ENCODE measurements at regions not wholly inside any gene's neighbourhood (a gene's known extent, or its start where the extent isn't known, plus 50 kb on each side); places are given as distances from the start of the nearest gene placed in this dataset.

GRCh38 chr2:18284331-18284730 lies 276.1 kb downstream of the RDH14 start:
- H2BK15ac ChIP-seq (ENCODE audit: low read length), result no peak overlapping the region
- H3K4me2 ChIP-seq (ENCODE audit: insufficient read depth in 1 of 2, low read depth in 2 of 2, low read length in 2 of 2), result no peak overlapping the region
- no peak overlapping the region for H3K9ac ChIP-seq (replicated peaks in 1 of 4; ENCODE audit: extremely low read depth in 1 of 4, low read depth in 3 of 4, low read length in 3 of 4)
- no peaks in the 10 kb centered on the region for H3K79me2 ChIP-seq (ENCODE audit: control insufficient read depth in 1 of 2, insufficient read depth in 2 of 2, low read length in 2 of 2)
- H2BK20ac ChIP-seq (ENCODE audit: low read length), result no peak overlapping the region
- no peak overlapping the region for H4K5ac ChIP-seq (ENCODE audit: insufficient read length, low read depth, low read length)
- no peaks in the 10 kb centered on the region for H3K9me3 ChIP-seq (ENCODE audit: insufficient read depth in 2 of 2, low read depth in 1 of 2, low read length in 1 of 2)
- no peak overlapping the region for H2BK120ac ChIP-seq (replicated peaks; ENCODE audit: low read depth, low read length)
- FAIRE-seq, result no peak
- no peak overlapping the region for H3K18ac ChIP-seq (ENCODE audit: extremely low read depth, low read length)
- no peak overlapping the region for H2AK5ac ChIP-seq (ENCODE audit: low read depth, low read length)
- no peak for DNase-seq (ENCODE audit: low read depth in 1 of 2, low spot score in 2 of 2)
- H3K4me1 ChIP-seq (replicated peaks in 1 of 4; ENCODE audit: control insufficient read depth in 3 of 4, insufficient read depth in 4 of 4, low read length in 3 of 4), result no peaks in the 10 kb centered on the region
- no peak overlapping the region for H3K4ac ChIP-seq (replicated peaks; ENCODE audit: insufficient read length, low read depth, low read length)
- TF ChIP-seq SP4 (IDR thresholded peaks at IDR 0.05; ENCODE audit: low read length), result no peak
- no peak for TF ChIP-seq EP300 (IDR thresholded peaks at IDR 0.05; ENCODE audit: borderline replicate concordance in 1 of 2, low read depth in 2 of 2, low read length in 2 of 2)
- TF ChIP-seq USF2 (IDR thresholded peaks at IDR 0.05; ENCODE audit: low read length), result no peak
- TF ChIP-seq SP2 (IDR thresholded peaks at IDR 0.05; ENCODE audit: low read length), result no peak
- TF ChIP-seq BACH1 (IDR thresholded peaks at IDR 0.05; ENCODE audit: low read length), result no peak
- TF ChIP-seq HDAC6 (IDR thresholded peaks at IDR 0.05; ENCODE audit: low read depth, low read length), result no peak
- TF ChIP-seq HDAC2 (IDR thresholded peaks at IDR 0.05; ENCODE audit: borderline replicate concordance in 1 of 2, low read depth in 2 of 2, low read length in 2 of 2), result no peak
- no peak for TF ChIP-seq CTBP2 (IDR thresholded peaks at IDR 0.05; ENCODE audit: borderline replicate concordance, insufficient read depth, insufficient read length, low read length)
- TF ChIP-seq MAX (IDR thresholded peaks at IDR 0.05), result no peak
- TF ChIP-seq CBX5 (IDR thresholded peaks at IDR 0.05; ENCODE audit: low read depth, low read length), result no peak
- no peak for TF ChIP-seq POLR2AphosphoS5 (IDR thresholded peaks at IDR 0.05; ENCODE audit: low read depth, low read length)
- no peak for TF ChIP-seq ATF2 (IDR thresholded peaks at IDR 0.05; ENCODE audit: low read length)
- no peak overlapping the region for H3K23ac ChIP-seq (ENCODE audit: insufficient read length)
- H3K56ac ChIP-seq (replicated peaks; ENCODE audit: insufficient read length, low read depth, low read length), result no peak overlapping the region
- no peak overlapping the region for H4K8ac ChIP-seq (ENCODE audit: extremely low read depth, insufficient read depth, low read length)
- CTCF ChIA-PET (ENCODE audit: partially characterized antibody), result interaction anchor here (1.4 kb wide), 1 partner anchor 19 kb away, joined by 6 read pairs; no protein-coding TSS in a partner anchor
- POLR2A ChIA-PET (ENCODE audit: partially characterized antibody), result no interaction called here
- no peaks in the 10 kb centered on the region for H3K36me3 ChIP-seq (ENCODE audit: control insufficient read depth in 2 of 4, insufficient read depth in 4 of 4, low read length in 3 of 4)
- H3K23me2 ChIP-seq (ENCODE audit: low read depth, low read length), result no peaks in the 10 kb centered on the region
- no peak overlapping the region for H2BK12ac ChIP-seq (ENCODE audit: low read depth, low read length)
- no peaks in the 10 kb centered on the region for H4K20me1 ChIP-seq (replicated peaks in 1 of 2; ENCODE audit: control insufficient read depth in 1 of 2, insufficient read depth in 2 of 2, low read length in 2 of 2)
- no peaks in the 10 kb centered on the region for H3K27me3 ChIP-seq (replicated peaks in 1 of 4; ENCODE audit: control insufficient read depth in 3 of 4, extremely low read depth in 1 of 4, insufficient read depth in 3 of 4, low read length in 3 of 4)
- no peak overlapping the region for H3K27ac ChIP-seq (ENCODE audit: low read depth, low read length)
- H3K14ac ChIP-seq (ENCODE audit: insufficient read length), result no peak overlapping the region
- no peak overlapping the region for H3K4me3 ChIP-seq (ENCODE audit: extremely low read depth in 1 of 4, insufficient read depth in 2 of 4, low read depth in 3 of 4, low read length in 4 of 4)
- H2AFZ ChIP-seq (ENCODE audit: low read length), result no peak overlapping the region
- WGBS, 2 experiments (ENCODE audit: extremely low coverage in 1 of 2, insufficient coverage in 1 of 2, insufficient read length in 1 of 2, insufficient replicate concordance in 2 of 2, low coverage in 1 of 2, low lambda C conversion rate in 2 of 2, missing lambda C conversion rate in 1 of 2), result 92% methylated on average over 4 of the region's 4 CpGs; no CpG with 5 or more reads in 1 of the 2 experiments
- no peak overlapping the region for H2BK5ac ChIP-seq (ENCODE audit: low read depth, low read length)
- no peaks in the 10 kb centered on the region for H3K79me1 ChIP-seq (ENCODE audit: low read depth, low read length)
- no peak overlapping the region for H4K91ac ChIP-seq (replicated peaks; ENCODE audit: insufficient read length, low read length)
